ENCODE measurements at regions not wholly inside any gene's neighbourhood (a gene's known extent, or its start where the extent isn't known, plus 50 kb on each side); places are given as distances from the start of the nearest gene placed in this dataset.
"Not testable (repeated sequence)": the region's sequence is repeated elsewhere in the genome, so short reads cannot be mapped to it uniquely, and the experiment has no call there.

DNA sequence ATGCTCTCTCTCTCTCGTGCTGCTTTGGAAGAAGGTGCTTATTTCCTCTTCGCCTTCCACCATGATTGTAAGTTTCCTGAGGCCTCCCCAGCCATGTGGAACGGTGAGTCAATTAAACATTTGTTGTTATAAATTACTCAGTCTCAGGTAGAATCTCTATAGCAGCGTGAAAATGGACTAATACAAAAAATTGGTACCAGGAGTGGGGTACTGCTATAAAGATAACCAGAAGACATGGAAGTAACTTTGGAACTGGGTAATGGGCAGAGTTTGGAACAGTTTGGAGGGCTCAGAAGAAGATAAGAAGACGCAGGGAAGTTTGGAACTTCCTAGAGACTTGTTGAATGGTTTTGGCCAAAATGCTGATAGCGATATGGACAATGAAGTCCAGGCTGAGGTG is 175.6 kb upstream of the CLINT1 start:
- TF ChIP-seq, protein P1, sequence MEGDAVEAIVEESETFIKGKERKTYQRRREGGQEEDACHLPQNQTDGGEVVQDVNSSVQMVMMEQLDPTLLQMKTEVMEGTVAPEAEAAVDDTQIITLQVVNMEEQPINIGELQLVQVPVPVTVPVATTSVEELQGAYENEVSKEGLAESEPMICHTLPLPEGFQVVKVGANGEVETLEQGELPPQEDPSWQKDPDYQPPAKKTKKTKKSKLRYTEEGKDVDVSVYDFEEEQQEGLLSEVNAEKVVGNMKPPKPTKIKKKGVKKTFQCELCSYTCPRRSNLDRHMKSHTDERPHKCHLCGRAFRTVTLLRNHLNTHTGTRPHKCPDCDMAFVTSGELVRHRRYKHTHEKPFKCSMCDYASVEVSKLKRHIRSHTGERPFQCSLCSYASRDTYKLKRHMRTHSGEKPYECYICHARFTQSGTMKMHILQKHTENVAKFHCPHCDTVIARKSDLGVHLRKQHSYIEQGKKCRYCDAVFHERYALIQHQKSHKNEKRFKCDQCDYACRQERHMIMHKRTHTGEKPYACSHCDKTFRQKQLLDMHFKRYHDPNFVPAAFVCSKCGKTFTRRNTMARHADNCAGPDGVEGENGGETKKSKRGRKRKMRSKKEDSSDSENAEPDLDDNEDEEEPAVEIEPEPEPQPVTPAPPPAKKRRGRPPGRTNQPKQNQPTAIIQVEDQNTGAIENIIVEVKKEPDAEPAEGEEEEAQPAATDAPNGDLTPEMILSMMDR (conservative IDR thresholded peaks at IDR 0.05 in 1 of 2, IDR thresholded peaks at IDR 0.05 in 1 of 2; ENCODE audit: low read depth in 1 of 2, low read length in 2 of 2): not testable (repeated sequence)
- not testable (repeated sequence) for TF ChIP-seq EZH2 (IDR thresholded peaks at IDR 0.05; ENCODE audit: low read length, missing control alignments)
